NCI-H345 treated with DMSO at 0.1 percent for 48 hours (cell line): ENCODE measurements at regions not wholly inside any gene's neighbourhood (a gene's known extent, or its start where the extent isn't known, plus 50 kb on each side); places are given as distances from the start of the nearest gene placed in this dataset.

Experiments
- DNase-seq: peaks from one replicate; lab custom pipeline; 2025; ENCODE audit not compliant: unreplicated experiment; lab: John Stamatoyannopoulos, UW

DNA sequence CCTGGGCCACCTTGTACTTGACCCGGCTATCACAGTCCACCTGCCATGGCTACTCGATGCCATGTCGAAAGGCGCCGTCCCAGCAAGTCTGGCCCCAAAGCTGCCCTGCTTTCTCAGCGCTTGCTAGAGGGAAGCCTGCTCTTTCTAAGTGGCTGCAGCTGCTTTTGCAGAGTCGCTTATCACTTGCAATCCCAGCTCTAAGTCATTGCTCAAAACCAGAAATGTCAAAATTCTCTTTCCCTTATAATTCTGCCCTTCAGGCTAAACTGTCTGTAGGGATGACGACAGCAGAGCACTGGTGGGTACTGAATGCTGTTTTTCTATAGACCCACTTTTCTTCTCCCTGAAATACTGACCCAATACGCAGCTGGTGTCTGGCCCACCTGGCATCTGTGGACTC, 184.2 kb downstream of the ENGASE start:
- no peak for DNase-seq

DNA sequence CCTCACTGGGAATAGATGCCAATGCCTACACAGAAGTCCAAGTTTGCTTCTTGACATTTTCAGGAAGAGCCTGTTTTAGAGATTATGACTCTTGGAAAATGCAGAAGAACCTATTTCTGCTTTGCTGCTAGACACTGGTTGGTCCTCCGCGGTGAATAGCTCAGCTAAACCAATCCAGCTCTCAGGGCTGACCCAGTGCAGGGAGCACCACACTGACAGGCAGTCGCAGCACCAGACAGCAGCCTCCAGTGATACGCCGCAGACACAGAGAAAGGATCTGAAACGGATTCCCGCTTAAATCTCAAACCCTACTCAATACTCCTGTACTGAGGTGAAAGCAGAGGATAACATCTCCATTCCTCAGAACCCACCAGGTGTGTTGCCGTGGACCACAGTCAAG, 183.4 kb downstream of the ENGASE start:
- no peak for DNase-seq

DNA sequence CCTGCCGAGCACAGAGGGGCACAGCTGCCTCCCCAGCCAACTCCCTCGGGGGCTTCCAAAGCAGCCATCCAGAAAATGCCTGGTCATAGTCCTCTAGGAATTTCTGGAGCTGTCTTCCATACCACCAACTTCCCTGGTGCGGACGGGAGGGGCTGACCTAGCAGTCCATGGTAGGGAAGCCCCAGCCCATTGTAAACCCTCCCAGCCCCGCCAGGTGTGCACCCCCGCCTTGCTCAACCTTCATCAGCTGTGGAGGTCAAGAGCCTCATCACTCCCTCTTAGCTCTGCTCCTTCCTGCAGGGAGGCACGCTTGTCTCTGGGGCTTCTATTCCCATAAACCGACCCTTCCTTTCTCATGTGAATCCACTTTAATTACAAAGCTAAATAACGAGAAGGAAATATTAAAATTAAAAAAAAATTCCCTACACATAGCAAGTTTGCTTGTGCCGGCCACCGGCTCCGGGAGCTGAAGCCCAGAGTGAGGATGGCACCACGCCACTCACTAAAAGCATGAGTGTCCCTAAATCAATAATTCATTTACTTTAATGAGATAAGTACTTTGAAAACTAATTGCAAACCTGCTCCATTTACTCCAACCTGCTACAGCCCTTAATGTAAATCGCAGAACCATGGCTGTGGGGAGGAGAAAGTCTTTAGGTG, 181.4 kb downstream of the ENGASE start:
- DNase-seq = no peak

DNA sequence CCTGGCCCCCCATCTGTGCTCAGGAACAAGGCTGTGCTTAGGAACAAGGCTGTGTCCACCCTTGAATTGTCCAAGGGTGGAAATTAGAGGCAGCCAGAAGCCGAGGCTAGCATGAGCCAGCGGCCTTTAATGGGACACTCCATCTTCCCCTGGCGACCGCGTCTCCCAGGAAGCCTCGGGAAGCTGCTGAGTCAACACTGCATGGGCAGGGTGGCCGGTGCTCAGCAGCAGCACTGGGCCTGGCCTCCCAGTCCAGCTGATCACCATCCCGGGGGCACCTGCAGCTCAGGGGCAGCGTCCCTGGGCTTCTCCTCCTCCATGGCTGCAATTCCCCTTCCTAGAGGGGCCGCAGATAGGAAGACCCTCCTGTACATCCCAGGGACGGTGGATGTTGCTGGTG, 180.8 kb downstream of the ENGASE start:
- DNase-seq = no peak

DNA sequence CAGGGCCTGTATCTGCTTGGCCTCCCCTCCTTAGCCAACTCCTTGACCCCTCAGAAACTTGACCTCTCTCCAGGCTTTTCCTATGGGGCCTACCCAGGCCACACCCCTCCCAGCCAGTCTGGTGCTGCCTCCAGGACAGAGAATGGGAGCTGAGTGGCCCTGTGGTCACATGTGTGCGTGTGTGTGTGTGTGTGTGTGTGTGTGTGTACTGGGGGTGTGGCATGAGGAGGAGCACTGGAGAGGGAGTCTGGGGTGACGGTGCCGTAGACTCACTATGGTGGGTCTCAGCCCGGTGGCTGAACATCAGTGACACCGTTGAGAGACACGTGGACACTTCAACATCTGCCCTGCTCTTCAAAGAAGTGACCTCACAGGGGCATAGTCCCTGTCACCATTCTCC, 180.4 kb downstream of the ENGASE start:
- no peak for DNase-seq

DNA sequence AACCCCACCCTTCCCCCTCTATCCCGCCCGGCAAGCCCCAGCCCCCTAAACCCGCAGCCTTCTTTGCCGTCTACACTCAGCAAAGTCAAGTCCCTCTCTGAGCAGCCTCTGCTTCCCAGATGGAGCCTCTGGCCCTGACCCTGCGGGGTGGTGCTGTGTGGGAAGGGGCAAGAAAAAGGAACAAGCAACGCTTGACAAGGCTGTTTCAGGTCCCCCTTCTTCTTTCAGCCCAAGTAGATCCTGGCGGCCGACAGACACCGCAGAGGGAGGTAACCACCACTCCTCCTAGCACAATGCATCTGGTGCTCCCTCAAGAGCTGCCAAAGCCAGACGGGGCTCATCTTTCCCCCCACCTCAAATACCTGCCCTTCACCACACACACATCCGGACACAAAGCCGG, 178.3 kb downstream of the ENGASE start:
- peak; percentile 20 for DNase-seq

DNA sequence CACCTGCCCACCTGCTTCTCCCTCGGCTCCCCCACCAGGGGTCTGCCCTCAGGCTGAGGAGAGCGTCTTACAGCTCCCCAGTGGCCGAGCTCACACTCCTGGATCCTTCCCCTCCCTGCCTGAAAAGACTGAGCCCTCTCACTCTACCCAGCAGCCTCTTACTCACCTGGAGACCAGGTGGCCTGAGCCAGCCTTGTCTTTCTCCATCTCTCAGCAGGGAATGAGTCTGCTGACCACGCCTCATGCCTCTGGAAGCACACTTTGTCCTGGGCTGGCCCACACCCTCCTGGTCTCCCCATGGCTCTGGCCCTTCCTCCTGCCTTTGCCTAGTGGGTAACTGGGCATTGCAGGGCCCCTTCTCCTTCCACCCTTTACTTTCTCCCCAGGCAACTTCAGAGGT, 177.2 kb downstream of the ENGASE start:
- no peak for DNase-seq

DNA sequence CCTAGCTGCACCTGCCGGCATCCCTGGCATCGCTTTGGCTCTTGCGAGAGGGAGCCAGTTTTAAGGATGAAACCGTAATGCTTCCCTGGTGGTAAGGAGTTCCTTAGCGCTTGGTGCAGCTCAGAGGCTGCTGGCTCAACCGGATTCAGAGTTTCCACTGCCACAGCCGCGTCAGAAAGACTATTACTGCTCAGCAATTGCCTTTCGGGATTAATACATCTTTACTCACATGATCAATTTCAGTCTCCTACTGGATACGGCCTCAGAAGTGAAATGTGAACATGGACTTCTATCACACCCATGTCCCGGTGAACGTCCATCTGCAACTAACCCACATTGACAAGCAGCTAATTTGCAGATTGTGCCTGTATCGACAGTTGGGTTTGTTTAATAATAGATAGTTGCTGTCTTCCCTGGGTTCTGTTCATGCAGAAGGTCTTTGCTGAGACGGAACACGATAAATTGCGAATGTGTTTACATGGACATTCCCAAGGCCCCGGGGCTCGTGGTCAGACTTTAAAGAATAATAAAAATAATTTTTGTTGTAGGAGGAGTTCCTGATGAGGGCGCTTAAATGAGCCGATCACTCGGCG, 175.4 kb downstream of the ENGASE start:
- no peak for DNase-seq

DNA sequence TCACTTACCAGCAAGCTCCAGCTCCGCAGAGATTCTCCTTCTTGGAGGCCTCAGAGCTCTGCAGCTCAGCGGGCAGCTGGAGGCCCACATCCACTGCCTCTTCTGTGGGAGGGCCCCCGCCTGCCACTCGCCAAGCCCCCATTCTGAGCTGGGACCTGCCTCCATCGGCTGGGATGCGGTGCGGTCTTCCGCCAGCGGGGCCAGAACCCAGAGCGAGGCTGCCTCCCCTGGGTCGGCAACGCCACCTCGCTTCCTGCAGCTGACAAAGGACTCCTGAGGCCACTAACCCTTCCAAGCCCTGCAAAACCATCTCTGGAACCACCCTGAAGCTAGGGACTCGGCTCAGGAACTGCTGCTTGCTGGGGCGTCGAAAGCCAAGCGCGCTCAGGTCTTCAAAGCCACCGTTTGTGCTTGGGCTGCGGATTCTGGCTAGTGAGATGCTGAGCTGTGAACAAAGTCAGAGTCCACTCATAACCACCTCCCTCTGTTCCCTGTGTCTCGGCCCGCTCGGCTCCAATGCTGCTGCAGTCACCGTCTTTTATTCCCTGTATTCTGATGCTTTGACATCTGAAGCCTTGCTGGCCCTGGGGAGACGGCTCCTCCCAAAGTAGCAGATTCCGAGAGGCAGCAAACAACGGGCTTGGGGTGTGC, 174.3 kb downstream of the ENGASE start:
- DNase-seq = no peak

DNA sequence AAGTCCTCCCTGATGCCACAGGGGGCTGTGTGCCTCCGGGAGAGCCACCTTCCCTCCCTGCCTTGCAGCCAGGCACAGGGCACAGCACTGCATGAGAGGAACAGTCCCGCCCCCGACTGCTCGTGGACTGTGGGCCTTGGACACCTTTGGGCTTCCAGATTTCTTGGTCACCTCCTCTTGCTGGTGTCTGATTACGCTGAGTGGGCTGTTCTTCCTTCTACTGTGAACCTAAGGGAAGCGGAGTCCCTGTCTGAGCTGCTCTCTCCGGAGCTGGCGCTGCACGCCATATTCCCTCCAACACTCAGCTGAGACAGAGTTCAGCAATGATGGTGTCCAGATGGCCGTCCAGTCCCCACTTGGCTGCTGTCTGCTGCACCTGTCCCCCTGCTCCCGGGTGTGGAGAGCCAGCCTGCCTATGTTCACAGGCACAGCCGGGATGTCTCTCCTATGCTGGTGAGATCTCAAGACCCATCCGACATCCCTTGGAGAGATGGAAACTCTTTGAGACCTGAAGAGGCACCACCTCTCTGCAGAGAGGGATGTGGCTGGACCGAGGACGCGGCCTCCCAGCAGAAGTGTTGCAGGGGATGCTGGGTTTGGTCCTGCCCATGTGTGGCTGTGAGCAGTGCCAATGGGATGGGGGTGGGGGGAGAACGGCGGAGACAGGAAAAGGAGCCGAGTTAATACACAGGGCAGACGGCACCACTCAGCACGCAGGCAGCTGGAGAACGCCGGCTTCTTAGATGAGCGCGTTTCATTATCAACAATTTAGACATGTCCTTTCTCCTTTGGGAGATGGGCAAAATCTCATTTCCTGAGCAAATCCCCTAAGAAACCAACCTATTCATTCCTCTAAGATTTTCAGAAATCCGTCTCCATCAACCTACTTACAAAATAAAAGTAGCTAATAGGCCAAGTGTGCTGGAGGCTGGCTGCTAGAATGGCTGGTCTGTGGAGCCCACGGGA, 171.9 kb downstream of the ENGASE start:
- DNase-seq = no peak

DNA sequence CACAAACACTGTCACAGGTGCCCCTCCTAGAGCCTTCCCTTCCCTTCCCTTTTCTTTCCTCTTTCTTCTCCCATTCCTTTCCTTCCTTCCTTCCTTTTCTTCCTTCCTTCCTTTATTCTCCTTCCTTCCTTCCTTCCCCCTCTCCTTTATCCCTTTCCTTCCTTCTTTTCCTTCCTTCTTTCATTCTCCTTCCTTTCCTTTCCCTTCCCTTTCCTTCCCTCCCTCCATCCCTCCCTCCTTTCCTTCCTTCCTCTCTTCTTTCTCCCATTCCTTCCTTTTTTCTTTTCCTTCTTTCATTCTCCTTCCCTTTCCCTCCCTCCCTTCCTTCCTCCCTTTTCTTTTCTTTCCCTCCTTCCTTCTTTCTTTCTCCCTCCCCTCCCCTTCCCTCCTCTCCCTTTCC, 170.0 kb downstream of the ENGASE start:
- no peak for DNase-seq

DNA sequence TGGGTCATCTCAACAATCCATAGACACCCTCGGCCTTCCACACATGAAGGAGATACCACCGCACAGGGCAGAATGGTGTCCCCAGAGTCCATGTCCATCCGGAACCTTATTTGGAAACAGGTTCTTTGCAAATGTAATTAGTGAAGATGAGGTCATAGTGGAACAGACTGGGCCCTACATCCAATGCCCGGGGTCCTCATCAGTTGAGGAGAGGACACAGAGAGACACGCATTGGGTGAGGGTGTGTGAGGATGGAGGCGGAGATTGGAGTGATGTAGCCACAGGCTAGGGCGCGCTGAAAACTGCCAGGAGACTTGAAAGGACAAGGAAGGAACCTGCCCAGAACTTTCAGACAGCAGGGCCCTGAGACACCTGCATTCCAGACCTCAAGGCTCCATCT, 169.4 kb downstream of the ENGASE start:
- DNase-seq = no peak

DNA sequence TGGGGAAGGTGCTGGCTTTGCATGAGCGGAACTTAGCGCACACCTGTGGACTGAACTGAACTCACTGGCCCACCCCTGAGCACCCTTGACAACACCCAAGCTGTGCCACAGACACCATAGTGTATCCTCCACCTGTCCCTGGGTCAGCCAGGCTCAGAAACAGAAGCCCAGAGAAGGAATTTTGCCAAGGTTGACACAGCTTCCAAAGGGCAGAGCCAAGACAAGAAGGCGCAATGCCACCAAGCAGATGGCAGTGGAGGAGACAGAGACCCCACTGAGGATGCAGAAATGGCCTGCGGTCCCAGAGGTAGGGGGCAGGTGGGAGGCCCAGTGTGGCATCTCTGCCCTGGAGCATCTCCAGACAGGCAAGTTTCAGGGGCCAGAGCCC, 169.0 kb downstream of the ENGASE start:
- DNase-seq = no peak

DNA sequence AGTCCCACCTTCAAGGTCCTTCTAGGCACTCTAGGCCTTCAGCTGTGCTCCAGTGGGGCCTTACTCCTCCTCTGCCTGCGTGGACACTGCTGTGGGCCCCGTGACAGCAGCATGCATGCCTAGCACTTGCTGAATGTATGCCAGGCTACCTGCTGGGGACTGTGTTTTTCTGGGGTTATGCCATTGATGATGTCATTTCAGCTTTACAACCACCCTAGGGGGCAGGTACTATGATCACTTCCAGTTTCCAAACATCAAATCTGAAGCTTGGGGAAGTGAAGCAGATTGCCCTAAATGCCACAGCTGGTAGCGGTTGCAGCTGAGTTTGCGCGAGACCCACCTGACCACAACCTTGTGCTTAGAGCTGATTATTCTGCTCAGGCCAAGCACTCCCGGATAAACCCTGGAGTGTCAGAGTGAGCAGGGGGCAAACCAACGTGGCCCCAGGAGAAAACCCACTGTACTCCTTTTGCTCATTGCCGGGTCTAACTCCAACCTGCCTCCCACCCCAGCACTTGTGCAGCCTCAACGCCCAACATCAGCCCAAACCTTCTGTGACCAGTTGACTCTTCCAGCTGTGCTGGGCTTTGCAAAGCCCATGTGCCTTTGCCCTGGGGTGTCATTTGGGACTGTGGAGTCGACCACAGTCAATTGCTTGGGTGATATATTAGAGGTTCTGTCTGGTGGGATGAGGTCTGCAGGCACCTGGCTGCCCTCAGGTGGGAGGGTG, 168.4 kb downstream of the ENGASE start:
- DNase-seq = peak; percentile 12

DNA sequence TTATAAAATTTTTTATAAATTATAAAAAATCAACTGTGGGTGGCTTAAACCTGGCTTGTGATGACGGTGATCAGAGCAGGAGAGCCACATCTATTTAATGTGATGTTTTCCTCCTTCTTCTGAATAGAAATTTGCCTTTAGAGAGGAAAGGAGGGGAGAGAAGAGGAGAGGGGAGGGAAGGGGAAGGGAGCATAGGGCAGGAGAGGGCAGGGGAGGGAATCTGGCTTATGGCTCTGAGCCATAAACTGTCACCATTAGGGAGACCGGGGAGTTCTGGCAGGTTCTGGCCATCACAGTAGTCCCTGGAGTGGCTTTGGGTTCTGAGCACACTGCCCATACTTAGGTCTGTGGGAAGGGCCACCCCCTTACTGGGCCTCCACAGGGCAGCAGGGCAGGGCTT, 167.8 kb downstream of the ENGASE start:
- no peak for DNase-seq

DNA sequence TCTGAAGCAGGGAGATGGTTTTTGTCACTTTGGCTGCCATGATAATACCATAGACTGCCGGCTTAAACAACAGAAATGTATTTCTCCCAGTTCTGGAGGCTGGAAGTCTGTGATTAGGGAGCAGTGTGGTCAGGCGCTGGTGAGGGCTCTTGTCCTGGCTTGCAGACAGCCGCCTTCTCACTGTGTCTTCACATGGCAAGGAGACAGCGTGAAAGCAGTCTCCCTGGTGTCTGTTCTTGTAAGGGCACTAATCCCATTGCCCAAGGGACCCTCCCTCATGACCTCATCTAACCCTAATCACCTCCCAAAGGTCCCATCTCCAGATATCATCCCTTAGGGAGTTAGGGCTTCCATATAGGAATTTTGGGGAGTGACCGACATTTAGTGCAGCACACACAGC, 167.0 kb downstream of the ENGASE start:
- DNase-seq = no peak

DNA sequence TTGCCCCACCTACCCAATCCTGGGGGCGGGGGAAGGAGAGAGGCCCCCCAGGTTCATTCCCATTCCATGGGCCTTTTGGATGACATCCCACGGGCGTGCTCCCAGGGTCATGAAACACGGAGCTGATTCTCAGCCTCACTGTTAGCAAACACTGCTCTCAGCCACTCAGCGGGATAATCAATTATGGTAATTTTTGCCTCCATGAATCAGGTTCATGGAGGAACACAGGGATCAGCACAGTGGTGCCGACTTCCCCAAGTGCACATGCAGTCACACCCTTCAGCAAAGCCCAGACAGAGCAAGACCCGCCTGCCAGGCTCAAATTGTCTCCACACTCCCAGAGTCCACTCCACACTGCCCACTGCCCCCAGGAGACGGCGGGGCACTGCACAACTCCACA, 164.6 kb downstream of the ENGASE start:
- DNase-seq = no peak

DNA sequence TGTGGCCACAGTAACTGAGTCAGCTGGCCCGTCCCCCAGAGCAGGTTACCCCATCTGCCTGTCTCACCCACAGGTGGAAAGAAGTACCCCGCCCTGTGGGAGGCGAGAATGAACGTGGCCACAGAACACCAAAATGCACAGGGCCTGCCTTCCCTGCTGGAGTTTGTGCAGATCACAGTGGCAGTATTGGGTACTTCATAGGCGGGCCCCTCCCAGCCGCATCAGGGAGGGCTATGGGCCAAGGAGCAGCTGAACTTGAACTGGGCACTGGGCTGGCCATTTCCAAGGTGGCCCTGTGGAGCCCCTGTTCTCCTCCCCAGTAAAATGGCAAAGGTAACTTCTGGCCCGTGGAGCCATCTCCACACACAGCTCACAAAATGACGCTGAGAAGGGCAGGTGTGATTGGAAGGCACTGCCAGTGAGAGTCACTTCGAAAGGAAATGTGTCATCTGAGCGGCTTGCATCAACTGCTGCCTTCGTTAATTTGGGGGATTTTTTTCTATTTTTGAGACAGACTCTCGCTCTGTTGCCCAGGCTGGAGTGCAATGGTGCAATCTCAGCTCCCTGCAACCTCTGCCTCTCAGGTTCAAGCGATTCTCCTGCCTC, 162.9 kb downstream of the ENGASE start:
- DNase-seq = no peak

DNA sequence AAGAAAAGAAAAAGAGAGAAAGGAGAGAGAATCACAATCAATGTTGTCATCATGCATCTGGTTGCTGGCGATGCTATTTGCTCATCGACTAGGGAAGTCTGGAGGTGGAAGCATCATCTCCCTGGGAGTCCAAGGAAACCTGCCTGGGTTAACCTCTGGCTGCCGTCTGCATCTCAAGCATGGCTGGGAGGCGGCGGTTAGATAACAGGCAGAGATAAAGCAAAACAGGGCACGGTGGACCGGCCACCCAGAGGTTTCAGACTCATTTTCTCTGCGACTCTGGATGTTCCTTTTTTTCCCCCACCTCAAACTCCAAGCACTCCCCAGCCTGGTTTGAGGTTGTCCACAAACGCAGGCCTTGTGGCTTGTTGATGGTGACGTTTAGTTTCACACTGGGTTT, 161.2 kb downstream of the ENGASE start:
- DNase-seq = no peak

DNA sequence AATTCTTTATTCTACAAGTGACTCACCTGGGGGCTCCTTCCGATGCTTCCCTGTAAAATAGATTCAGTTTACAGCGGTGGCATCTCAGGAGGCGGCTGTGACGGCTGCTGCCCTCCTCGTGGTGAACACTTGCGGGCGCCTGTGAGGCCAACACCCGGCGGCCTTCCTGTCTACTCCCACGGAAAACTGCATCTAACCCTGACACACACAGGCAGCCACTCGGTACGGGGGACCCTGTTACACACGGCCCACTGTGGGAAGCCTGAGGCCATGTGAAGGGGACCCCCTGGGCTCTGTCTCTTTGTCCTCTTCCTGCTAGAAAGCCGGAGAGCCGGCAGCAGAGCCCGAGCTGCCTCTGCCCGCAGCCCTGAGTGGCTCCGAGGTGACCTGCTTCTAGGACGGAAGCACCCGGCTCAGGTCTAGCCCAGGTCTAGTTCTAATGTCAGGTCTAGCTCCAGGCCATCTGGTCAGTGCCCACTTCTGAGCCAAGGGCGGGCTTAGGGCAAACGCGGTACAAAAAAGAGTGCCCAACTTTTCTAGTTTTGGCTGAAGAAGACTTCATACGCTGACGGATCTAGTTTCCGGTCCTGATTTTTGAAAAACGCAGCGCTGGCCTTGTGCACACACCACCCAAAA, 159.4 kb downstream of the ENGASE start:
- DNase-seq = no peak
